H9 (cell line): ENCODE measurements at regions not wholly inside any gene's neighbourhood (a gene's known extent, or its start where the extent isn't known, plus 50 kb on each side); places are given as distances from the start of the nearest gene placed in this dataset.

ENCODE experiments used
- DNase-seq: peaks from one replicate; pipeline ENCODE4 v3.0.0-alpha.2; 2017
- H2AFZ ChIP-seq: one replicate; pipeline ENCODE4 v1.6.1; 2013; ENCODE audit warnings: mild to moderate bottlenecking, low read length, control low read depth, moderate library complexity
- H2AK5ac ChIP-seq: 2 replicates; pipeline ENCODE4 v1.6.1; 2013; ENCODE audit warnings: low read length, control low read depth, mixed read lengths; ENCODE audit not compliant: insufficient read length
- H2BK120ac ChIP-seq: one replicate; pipeline ENCODE4 v1.6.1; 2013; ENCODE audit warnings: low read depth, mild to moderate bottlenecking, low read length, control low read depth, inconsistent platforms; ENCODE audit not compliant: poor library complexity, severe bottlenecking
- H2BK12ac ChIP-seq: 2 replicates; pipeline ENCODE4 v1.6.1; 2013; ENCODE audit warnings: low read length, control low read depth, mixed read lengths, low read depth; ENCODE audit not compliant: insufficient read length
- H2BK15ac ChIP-seq: 2 replicates; pipeline ENCODE4 v1.6.1; 2013; ENCODE audit warnings: low read depth, low read length, control low read depth
- H2BK20ac ChIP-seq: one replicate; pipeline ENCODE4 v1.6.1; 2013; ENCODE audit warnings: low read depth, mild to moderate bottlenecking, low read length, control low read depth, inconsistent platforms; ENCODE audit not compliant: poor library complexity, severe bottlenecking
- H2BK5ac ChIP-seq: 2 replicates; pipeline ENCODE4 v1.6.1; 2013; ENCODE audit warnings: low read length, control low read depth, mixed read lengths; ENCODE audit not compliant: insufficient read length
- H3K14ac ChIP-seq: 2 replicates; pipeline ENCODE4 v1.6.1; 2013; ENCODE audit warnings: low read length, control low read depth; ENCODE audit not compliant: insufficient read depth
- H3K18ac ChIP-seq: 2 replicates; pipeline ENCODE4 v1.6.1; 2013; ENCODE audit warnings: low read depth, mild to moderate bottlenecking, mixed read lengths, low read length, control low read depth; ENCODE audit not compliant: insufficient read length
- H3K23ac ChIP-seq: 2 replicates; pipeline ENCODE4 v1.6.1; 2013; ENCODE audit warnings: low read length, control low read depth, mixed read lengths, low read depth; ENCODE audit not compliant: insufficient read length
- H3K23me2 ChIP-seq: 2 replicates; pipeline ENCODE4 v1.6.1; 2013; ENCODE audit warnings: low read depth, mild to moderate bottlenecking, mixed read lengths, low read length, control low read depth; ENCODE audit not compliant: insufficient read length, poor library complexity, severe bottlenecking
- H3K27ac ChIP-seq: 2 replicates; pipeline ENCODE4 v1.5.1; 2013; ENCODE audit warnings: low read length, control low read depth, mixed read lengths, low read depth; ENCODE audit not compliant: insufficient read length
- H3K27me3 ChIP-seq: 2 replicates; pipeline ENCODE4 v1.6.1; 2013; ENCODE audit warnings: low read length, control low read depth, inconsistent platforms; ENCODE audit not compliant: insufficient read depth
- H3K4ac ChIP-seq: 2 replicates; pipeline ENCODE4 v1.6.1; 2013; ENCODE audit warnings: low read depth, mild to moderate bottlenecking, control low read depth, inconsistent platforms, low read length, moderate library complexity
- H3K4me1 ChIP-seq: 2 replicates; pipeline ENCODE4 v1.6.1; 2013; ENCODE audit warnings: low read length, control low read depth, inconsistent platforms; ENCODE audit not compliant: insufficient read depth
- H3K4me2 ChIP-seq: 2 replicates; pipeline ENCODE4 v1.6.1; 2013; ENCODE audit warnings: low read length, control low read depth, mixed read lengths; ENCODE audit not compliant: insufficient read length, insufficient read depth
- H3K56ac ChIP-seq: 2 replicates; pipeline ENCODE4 v1.6.1; 2013; ENCODE audit warnings: low read depth, mild to moderate bottlenecking, mixed read lengths, low read length, control low read depth; ENCODE audit not compliant: insufficient read length
- H3K79me1 ChIP-seq: 2 replicates; pipeline ENCODE4 v1.6.1; 2013; ENCODE audit warnings: low read depth, mild to moderate bottlenecking, moderate library complexity, low read length, control low read depth, inconsistent platforms; ENCODE audit not compliant: insufficient read depth, poor library complexity, severe bottlenecking
- H3K79me2 ChIP-seq: 2 replicates; pipeline ENCODE4 v1.6.1; 2013; ENCODE audit warnings: low read length, control low read depth, inconsistent platforms; ENCODE audit not compliant: insufficient read depth
- H3K9ac ChIP-seq: 2 replicates; pipeline ENCODE4 v1.6.1; 2013; ENCODE audit warnings: low read length, control low read depth, mixed read lengths; ENCODE audit not compliant: insufficient read length; ENCODE audit errors: extremely low read depth
- H3K9me3 ChIP-seq: one replicate; pipeline ENCODE4 v1.6.1; 2013; ENCODE audit warnings: low read depth, low read length, inconsistent platforms; ENCODE audit not compliant: control insufficient read depth
- H3T11ph ChIP-seq: one replicate; pipeline ENCODE4 v1.6.1; 2013; ENCODE audit warnings: mild to moderate bottlenecking, low read length, control low read depth, inconsistent platforms
- H4K20me1 ChIP-seq: one replicate; pipeline ENCODE4 v1.6.1; 2013; ENCODE audit not compliant: control insufficient read depth, insufficient read length, insufficient read depth
- H4K5ac ChIP-seq: 2 replicates; pipeline ENCODE4 v1.6.1; 2013; ENCODE audit warnings: low read depth, mild to moderate bottlenecking, mixed read lengths, low read length, control low read depth; ENCODE audit not compliant: insufficient read length
- H4K8ac ChIP-seq: replicated peaks from 2 replicates; pipeline ENCODE4 v1.6.1; 2013; ENCODE audit warnings: low read length, control low read depth, mixed read lengths, low read depth; ENCODE audit not compliant: insufficient read length
- H4K91ac ChIP-seq: 2 replicates; pipeline ENCODE4 v1.6.1; 2013; ENCODE audit warnings: low read depth, mild to moderate bottlenecking, moderate library complexity, mixed read lengths, low read length, control low read depth; ENCODE audit not compliant: insufficient read length
- H3K27ac Mint-ChIP-seq, 3 experiments: 2 replicates in 2 of 3; 3 replicates in 1 of 3; pipeline ENCODE4 v1.8.0; 2020 to 2021; ENCODE audit warnings: mixed read lengths in 3 of 3, mild to moderate bottlenecking in 1 of 3, moderate library complexity in 1 of 3
- H3K27me3 Mint-ChIP-seq: 2 replicates; pipeline ENCODE4 v1.8.0; 2021; ENCODE audit warnings: low read depth, mild to moderate bottlenecking, moderate library complexity, mixed read lengths
- H3K36me3 Mint-ChIP-seq, 3 experiments: 2 replicates in 2 of 3; 3 replicates in 1 of 3; pipeline ENCODE4 v1.8.0; 2020 to 2021; ENCODE audit warnings: low read depth in 3 of 3, mixed read lengths in 3 of 3; ENCODE audit not compliant: insufficient read depth in 1 of 3
- H3K4me1 Mint-ChIP-seq, 2 experiments: 2 replicates each; pipeline ENCODE4 v1.8.0; 2020; ENCODE audit warnings: mixed read lengths in 2 of 2
- H3K4me3 Mint-ChIP-seq, 2 experiments: 2 replicates in 1 of 2; 3 replicates in 1 of 2; pipeline ENCODE4 v1.8.0; 2020 to 2021; ENCODE audit warnings: mild to moderate bottlenecking in 2 of 2, mixed read lengths in 2 of 2, moderate library complexity in 1 of 2
- H3K9me3 Mint-ChIP-seq, 2 experiments: 2 replicates in 1 of 2; 3 replicates in 1 of 2; pipeline ENCODE4 v1.8.0; 2020; ENCODE audit warnings: mild to moderate bottlenecking in 2 of 2, mixed read lengths in 2 of 2, moderate library complexity in 1 of 2
- WGBS: extraction: QIAGEN DNeasy Blood & Tissue Kit; methylation state at CpG from one replicate; pipeline ENCODE4 v1.1.7; 2013; ENCODE audit warnings: missing lambda C conversion rate, low lambda C conversion rate, mixed read lengths; ENCODE audit not compliant: insufficient read length; ENCODE audit errors: extremely low coverage; 5-methylcytosine and 5-hydroxymethylcytosine counted together
- TF ChIP-seq, protein P1 (sequence below): fragments of 200-600 bp; sonication (generic); conservative IDR thresholded peaks from 3 replicates; pipeline ENCODE4 v1.8.0; 2021; ENCODE audit warnings: antibody characterized with exemption, mild to moderate bottlenecking

DNA sequence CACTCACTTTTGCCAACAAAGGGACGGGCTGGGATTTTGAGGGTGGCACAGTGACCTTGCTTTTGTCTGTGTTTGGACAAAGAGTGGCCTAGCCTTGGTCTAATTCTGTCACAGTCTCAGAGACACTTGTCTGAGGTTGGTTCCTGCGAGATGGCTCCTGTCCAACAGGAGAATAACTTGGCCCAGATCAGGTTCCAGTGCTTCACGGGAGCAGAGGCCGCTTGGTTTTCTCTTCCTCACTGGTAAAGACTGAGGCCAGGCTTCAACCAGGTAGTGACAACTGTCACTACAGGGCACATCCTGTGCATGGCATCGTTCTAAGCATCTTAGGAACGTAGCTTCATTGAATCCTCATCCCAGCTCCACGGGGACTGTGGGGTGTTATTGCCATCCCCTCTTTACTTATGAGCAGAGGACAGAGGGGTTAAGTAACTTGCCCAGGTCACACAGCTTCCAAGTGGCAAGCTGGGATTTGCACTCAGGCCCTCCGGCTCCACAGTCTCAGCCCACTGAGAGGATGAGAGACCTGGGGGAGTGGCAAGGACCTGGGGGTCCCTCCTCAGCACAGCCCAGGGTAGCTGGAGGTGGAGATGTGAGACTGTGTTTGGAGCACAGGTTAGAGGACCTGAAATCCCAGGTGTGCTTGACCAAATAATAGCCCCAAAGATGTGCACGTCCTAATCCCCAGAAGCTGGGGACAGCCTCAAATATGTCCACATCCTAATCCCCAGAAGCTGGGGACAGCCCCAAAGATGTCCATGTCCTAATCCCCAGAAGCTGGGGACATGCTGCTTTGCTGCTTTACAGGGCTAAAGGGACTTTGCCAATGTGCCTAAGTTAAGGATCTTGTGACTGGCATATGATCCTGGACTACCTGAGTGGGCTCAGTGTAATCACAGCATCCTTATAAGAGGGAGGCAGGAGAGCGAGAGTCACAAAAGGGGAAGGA is 179.2 kb upstream of the RTL1 start:
- no CpG with 5 or more reads among the region's 10 CpGs for WGBS
- H3K14ac ChIP-seq: no peak overlapping the region
- H3K18ac ChIP-seq: no peak overlapping the region
- no peak overlapping the region for H4K5ac ChIP-seq
- H2BK12ac ChIP-seq: no peak overlapping the region
- no peaks in the 10 kb centered on the region; the same call in 1 of the 2 replicates for H3K27me3 ChIP-seq
- no peak for DNase-seq
- no peaks in the 10 kb centered on the region for H3K9me3 Mint-ChIP-seq
- H3K56ac ChIP-seq: no peak overlapping the region
- no peaks in the 10 kb centered on the region for H3K79me2 ChIP-seq
- no peak overlapping the region for H3K27ac ChIP-seq
- TF ChIP-seq, protein P1, sequence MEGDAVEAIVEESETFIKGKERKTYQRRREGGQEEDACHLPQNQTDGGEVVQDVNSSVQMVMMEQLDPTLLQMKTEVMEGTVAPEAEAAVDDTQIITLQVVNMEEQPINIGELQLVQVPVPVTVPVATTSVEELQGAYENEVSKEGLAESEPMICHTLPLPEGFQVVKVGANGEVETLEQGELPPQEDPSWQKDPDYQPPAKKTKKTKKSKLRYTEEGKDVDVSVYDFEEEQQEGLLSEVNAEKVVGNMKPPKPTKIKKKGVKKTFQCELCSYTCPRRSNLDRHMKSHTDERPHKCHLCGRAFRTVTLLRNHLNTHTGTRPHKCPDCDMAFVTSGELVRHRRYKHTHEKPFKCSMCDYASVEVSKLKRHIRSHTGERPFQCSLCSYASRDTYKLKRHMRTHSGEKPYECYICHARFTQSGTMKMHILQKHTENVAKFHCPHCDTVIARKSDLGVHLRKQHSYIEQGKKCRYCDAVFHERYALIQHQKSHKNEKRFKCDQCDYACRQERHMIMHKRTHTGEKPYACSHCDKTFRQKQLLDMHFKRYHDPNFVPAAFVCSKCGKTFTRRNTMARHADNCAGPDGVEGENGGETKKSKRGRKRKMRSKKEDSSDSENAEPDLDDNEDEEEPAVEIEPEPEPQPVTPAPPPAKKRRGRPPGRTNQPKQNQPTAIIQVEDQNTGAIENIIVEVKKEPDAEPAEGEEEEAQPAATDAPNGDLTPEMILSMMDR: no peak
- no peaks in the 10 kb centered on the region for H3K9me3 ChIP-seq
- no peak overlapping the region for H3K4ac ChIP-seq
- H3K36me3 Mint-ChIP-seq: no peaks in the 10 kb centered on the region
- no peak overlapping the region for H2BK120ac ChIP-seq
- H3K23me2 ChIP-seq: peaks cover under 1% of the 10 kb centered on the region
- peaks cover 8% of the 10 kb centered on the region in 2 experiments for H3K4me1 Mint-ChIP-seq
- H2AK5ac ChIP-seq: no peak overlapping the region
- H3K27ac Mint-ChIP-seq: no peak overlapping the region
- no peak overlapping the region for H3K9ac ChIP-seq
- H3K4me1 ChIP-seq: no peaks in the 10 kb centered on the region
- H3K4me3 Mint-ChIP-seq: no peak overlapping the region
- H3K79me1 ChIP-seq: no peaks in the 10 kb centered on the region
- H3K4me2 ChIP-seq: no peak overlapping the region
- no peak overlapping the region for H2BK20ac ChIP-seq
- H3K23ac ChIP-seq: no peak overlapping the region
- H2AFZ ChIP-seq: no peak overlapping the region
- H4K8ac ChIP-seq: no peak overlapping the region
- no peak overlapping the region for H3T11ph ChIP-seq
- no peak overlapping the region for H4K91ac ChIP-seq
- H2BK5ac ChIP-seq: no peak overlapping the region
- peaks cover 34% of the 10 kb centered on the region for H3K27me3 Mint-ChIP-seq
- H2BK15ac ChIP-seq: no peak overlapping the region
- H4K20me1 ChIP-seq: no peaks in the 10 kb centered on the region
